ENCODE measurements at regions not wholly inside any gene's neighbourhood (a gene's known extent, or its start where the extent isn't known, plus 50 kb on each side); places are given as distances from the start of the nearest gene placed in this dataset.

DNA sequence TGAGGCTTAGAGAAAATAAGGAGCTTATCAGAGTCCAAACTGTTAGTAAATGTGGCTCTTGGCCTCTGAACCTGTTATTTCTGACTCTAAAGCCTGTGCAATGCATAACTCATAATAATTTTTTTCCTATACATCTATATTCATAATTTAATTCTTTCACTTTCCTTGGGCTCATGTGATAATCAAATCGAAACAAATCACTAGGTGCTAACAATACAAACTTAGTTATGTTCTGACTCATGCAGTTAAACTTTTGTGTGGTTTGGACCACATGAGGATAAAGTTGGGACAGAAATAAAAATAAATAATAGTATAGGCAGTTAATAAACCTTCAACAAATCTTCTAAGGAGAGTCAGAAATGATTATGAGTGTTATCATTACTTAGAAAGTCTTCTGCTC lies 1629.0 kb downstream of the OLFM4 start:
- TF ChIP-seq POLR2A (IDR thresholded peaks at IDR 0.05; ENCODE audit: low read depth, low read length) = no peak
- TF ChIP-seq POLR2AphosphoS5 (IDR thresholded peaks at IDR 0.05; ENCODE audit: insufficient read depth, low read depth, low read length) = no peak
- TF ChIP-seq CTCF (IDR thresholded peaks at IDR 0.05; ENCODE audit: extremely low read depth in 1 of 2, insufficient read depth in 1 of 2, low read depth in 1 of 2, low read length in 2 of 2) = no peak
- no peak for TF ChIP-seq GATA2 (IDR thresholded peaks at IDR 0.05; ENCODE audit: insufficient read depth, insufficient read length, low read depth, low read length)
